Panc1 (cell line): ENCODE measurements at regions not wholly inside any gene's neighbourhood (a gene's known extent, or its start where the extent isn't known, plus 50 kb on each side); places are given as distances from the start of the nearest gene placed in this dataset.

Experiments used
- ATAC-seq: fragments of 200-7000 bp; cut with Tn5 transposase; 2 replicates; pipeline ENCODE4 v1.9.1; 2020; ENCODE audit warnings: mild to moderate bottlenecking, moderate library complexity
- BruUV-seq: library from RNA; stranded (reverse); fragments of 400-500 nt; replicated peaks from 2 replicates; lab custom pipeline; 2021; lab: Mats Ljungman, UMichigan
- CTCF ChIA-PET: fragments of 300-600 bp; sonication (Branson Sonifier 250); formaldehyde crosslinking; loops from one replicate; lab custom pipeline; 2022; ENCODE audit warnings: antibody characterized with exemption; lab: Charles Lee
- POLR2A ChIA-PET: fragments of 300-600 bp; sonication (Branson Sonifier 250); formaldehyde crosslinking; loops from one replicate; lab custom pipeline; 2022; ENCODE audit warnings: antibody characterized with exemption; lab: Charles Lee
- DNase-seq: peaks from one replicate; pipeline ENCODE4 v3.0.0-alpha.2; 2010; ENCODE audit warnings: low read depth, low spot score
- H3K27ac ChIP-seq: 2 replicates; pipeline ENCODE4 v1.5.1; 2011; ENCODE audit warnings: mild to moderate bottlenecking, low read length, inconsistent platforms
- H3K27me3 ChIP-seq: fragments of 200-500 bp; sonication (Bioruptor generic); 2 replicates; pipeline ENCODE4 v1.6.0; 2014; ENCODE audit warnings: low read length, inconsistent platforms; ENCODE audit not compliant: control insufficient read depth, insufficient read depth
- H3K36me3 ChIP-seq: fragments of 200-500 bp; sonication (Bioruptor generic); 2 replicates; pipeline ENCODE4 v1.5.1; 2014; ENCODE audit warnings: inconsistent platforms, mild to moderate bottlenecking, low read length, moderate library complexity; ENCODE audit not compliant: control insufficient read depth, insufficient read depth
- H3K4me1 ChIP-seq: 2 replicates; pipeline ENCODE4 v1.5.1; 2011; ENCODE audit warnings: inconsistent platforms, mild to moderate bottlenecking, low read length, moderate library complexity; ENCODE audit not compliant: control insufficient read depth, insufficient read depth
- H3K4me3 ChIP-seq, 2 experiments: 2 replicates each; pipeline ENCODE4 v1.5.1; 2011 to 2012; ENCODE audit warnings: low read depth in 2 of 2, low read length in 2 of 2, mild to moderate bottlenecking in 2 of 2, inconsistent platforms in 1 of 2, moderate library complexity in 1 of 2
- H3K9me3 ChIP-seq: fragments of 200-500 bp; sonication (Bioruptor generic); 2 replicates; pipeline ENCODE4 v1.5.1; 2014; ENCODE audit warnings: low read depth, mild to moderate bottlenecking, inconsistent platforms, low read length, moderate library complexity; ENCODE audit not compliant: control insufficient read depth, insufficient read depth
- POLR2AphosphoS5 ChIP-seq: IDR thresholded peaks from 2 replicates; pipeline ENCODE4 v1.6.1; 2012; ENCODE audit warnings: mild to moderate bottlenecking, low read depth, low read length, moderate library complexity
- SIN3A ChIP-seq: IDR thresholded peaks from 2 replicates; pipeline ENCODE4 v1.6.1; 2012; ENCODE audit warnings: low read depth, mild to moderate bottlenecking, low read length, moderate library complexity, borderline replicate concordance; ENCODE audit not compliant: insufficient read depth
- TCF7L2 ChIP-seq: IDR thresholded peaks from 2 replicates; pipeline ENCODE4 v1.6.1; 2011; ENCODE audit warnings: mild to moderate bottlenecking, low read depth, low read length, inconsistent platforms
- in situ Hi-C: cut with HindIII; loops from 2 replicates; pipeline ENCODE4 v1.10.0; 2016; ENCODE audit warnings: low sequenced_read_pairs, low pct_unique_long_range_greater_than_20kb
- intact Hi-C: fragments of 100-400 bp; cut with micrococcal nuclease; formaldehyde crosslinking; loops from one replicate; pipeline ENCODE4 v1.10.0; 2022; ENCODE audit not compliant: unreplicated experiment
- TF ChIP-seq, protein P1 (sequence below): fragments of 450-650 bp; IDR thresholded peaks from 2 replicates; pipeline ENCODE4 v1.5.1; 2017; ENCODE audit warnings: mild to moderate bottlenecking
- TF ChIP-seq, protein P2 (sequence below), 2 experiments: IDR thresholded peaks; 2 replicates each; pipeline ENCODE4 v1.6.1; 2011 to 2012; ENCODE audit warnings: low read depth in 2 of 2, control low read depth in 1 of 2, low read length in 1 of 2, mild to moderate bottlenecking in 1 of 2, moderate library complexity in 1 of 2; ENCODE audit not compliant: insufficient read depth in 1 of 2

DNA sequence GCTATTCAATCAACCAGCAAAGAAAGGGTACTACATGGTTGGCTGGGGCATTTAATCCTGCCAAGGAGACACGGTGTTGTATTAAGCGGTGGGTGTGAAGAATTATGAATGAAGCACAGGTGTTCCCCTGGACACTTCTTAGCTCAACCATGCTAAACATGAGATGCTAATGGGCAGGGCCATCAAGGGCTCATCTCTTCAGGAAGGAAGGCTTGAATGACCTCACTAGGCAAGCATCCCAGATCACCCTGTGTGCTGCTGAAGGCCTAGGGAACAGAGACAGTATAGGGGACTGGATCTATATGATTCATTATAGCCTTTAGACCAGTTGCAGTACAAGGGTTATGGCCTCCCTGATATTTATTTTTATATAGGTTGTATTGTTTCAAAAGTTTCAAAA lies 221.3 kb upstream of the SLCO3A1 start:
- CTCF ChIA-PET = no interaction called here
- in situ Hi-C loops = no loop called here
- no peak for ATAC-seq

DNA sequence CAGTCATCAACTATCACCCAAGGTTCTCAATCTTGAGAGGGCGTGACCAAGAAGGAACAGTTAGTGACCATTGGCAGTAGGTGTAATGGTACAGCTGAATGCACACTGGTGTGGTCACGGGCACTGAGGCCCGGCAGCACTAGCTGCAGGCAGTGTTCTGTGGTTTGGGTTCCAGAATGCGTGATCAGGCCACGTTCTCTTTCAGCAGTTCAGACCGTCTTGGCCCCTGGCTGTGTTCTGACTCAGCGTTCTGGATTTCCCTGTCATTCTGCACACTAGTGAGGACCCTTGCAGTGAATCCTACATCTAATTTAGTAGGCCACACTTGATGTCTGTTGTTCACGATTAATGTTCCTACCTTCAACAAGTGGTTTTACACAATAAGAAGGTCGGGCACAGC lies 220.5 kb upstream of the SLCO3A1 start:
- ChIA-PET POLR2A (no interaction called here), CTCF (no interaction called here)
- BruUV-seq = no TSS peak
- in situ Hi-C loops = no loop called here
- Histone ChIP-seq H3K4me3 (no peak overlapping the region), H3K9me3 (no peaks in the 10 kb centered on the region), H3K36me3 (no peaks in the 10 kb centered on the region), H3K27me3 (no peaks in the 10 kb centered on the region), H3K27ac (no peak overlapping the region), H3K4me1 (no peaks in the 10 kb centered on the region)
- TF ChIP-seq, protein P1, sequence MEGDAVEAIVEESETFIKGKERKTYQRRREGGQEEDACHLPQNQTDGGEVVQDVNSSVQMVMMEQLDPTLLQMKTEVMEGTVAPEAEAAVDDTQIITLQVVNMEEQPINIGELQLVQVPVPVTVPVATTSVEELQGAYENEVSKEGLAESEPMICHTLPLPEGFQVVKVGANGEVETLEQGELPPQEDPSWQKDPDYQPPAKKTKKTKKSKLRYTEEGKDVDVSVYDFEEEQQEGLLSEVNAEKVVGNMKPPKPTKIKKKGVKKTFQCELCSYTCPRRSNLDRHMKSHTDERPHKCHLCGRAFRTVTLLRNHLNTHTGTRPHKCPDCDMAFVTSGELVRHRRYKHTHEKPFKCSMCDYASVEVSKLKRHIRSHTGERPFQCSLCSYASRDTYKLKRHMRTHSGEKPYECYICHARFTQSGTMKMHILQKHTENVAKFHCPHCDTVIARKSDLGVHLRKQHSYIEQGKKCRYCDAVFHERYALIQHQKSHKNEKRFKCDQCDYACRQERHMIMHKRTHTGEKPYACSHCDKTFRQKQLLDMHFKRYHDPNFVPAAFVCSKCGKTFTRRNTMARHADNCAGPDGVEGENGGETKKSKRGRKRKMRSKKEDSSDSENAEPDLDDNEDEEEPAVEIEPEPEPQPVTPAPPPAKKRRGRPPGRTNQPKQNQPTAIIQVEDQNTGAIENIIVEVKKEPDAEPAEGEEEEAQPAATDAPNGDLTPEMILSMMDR = no peak
- TF ChIP-seq TCF7L2 = no peak
- no peak for TF ChIP-seq SIN3A
- no peak for TF ChIP-seq POLR2AphosphoS5
- TF ChIP-seq, protein P2, sequence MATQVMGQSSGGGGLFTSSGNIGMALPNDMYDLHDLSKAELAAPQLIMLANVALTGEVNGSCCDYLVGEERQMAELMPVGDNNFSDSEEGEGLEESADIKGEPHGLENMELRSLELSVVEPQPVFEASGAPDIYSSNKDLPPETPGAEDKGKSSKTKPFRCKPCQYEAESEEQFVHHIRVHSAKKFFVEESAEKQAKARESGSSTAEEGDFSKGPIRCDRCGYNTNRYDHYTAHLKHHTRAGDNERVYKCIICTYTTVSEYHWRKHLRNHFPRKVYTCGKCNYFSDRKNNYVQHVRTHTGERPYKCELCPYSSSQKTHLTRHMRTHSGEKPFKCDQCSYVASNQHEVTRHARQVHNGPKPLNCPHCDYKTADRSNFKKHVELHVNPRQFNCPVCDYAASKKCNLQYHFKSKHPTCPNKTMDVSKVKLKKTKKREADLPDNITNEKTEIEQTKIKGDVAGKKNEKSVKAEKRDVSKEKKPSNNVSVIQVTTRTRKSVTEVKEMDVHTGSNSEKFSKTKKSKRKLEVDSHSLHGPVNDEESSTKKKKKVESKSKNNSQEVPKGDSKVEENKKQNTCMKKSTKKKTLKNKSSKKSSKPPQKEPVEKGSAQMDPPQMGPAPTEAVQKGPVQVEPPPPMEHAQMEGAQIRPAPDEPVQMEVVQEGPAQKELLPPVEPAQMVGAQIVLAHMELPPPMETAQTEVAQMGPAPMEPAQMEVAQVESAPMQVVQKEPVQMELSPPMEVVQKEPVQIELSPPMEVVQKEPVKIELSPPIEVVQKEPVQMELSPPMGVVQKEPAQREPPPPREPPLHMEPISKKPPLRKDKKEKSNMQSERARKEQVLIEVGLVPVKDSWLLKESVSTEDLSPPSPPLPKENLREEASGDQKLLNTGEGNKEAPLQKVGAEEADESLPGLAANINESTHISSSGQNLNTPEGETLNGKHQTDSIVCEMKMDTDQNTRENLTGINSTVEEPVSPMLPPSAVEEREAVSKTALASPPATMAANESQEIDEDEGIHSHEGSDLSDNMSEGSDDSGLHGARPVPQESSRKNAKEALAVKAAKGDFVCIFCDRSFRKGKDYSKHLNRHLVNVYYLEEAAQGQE (IDR thresholded peaks at IDR 0.05; ENCODE audit: insufficient read depth in 1 of 2, low read depth in 2 of 2, low read length in 1 of 2) = no peak
- no peak for DNase-seq
- intact Hi-C loops = no loop called here
- no peak for ATAC-seq

More for the DNA sequence above, 221.3 kb upstream of the SLCO3A1 start:
- no TSS peak for BruUV-seq
- H3K27me3 ChIP-seq = no peaks in the 10 kb centered on the region
- H3K27ac ChIP-seq = no peak overlapping the region
- intact Hi-C loops = no loop called here
- DNase-seq = no peak
- TF ChIP-seq, protein P2 (IDR thresholded peaks at IDR 0.05; ENCODE audit: insufficient read depth in 1 of 2, low read depth in 2 of 2, low read length in 1 of 2) = no peak
- TF ChIP-seq POLR2AphosphoS5 (no peak), SIN3A (no peak), TCF7L2 (no peak)
- TF ChIP-seq, protein P1 = no peak
- no peaks in the 10 kb centered on the region for H3K4me1 ChIP-seq
- no peaks in the 10 kb centered on the region for H3K36me3 ChIP-seq
- POLR2A ChIA-PET = no interaction called here
- H3K9me3 ChIP-seq = no peaks in the 10 kb centered on the region
- H3K4me3 ChIP-seq = no peak overlapping the region
